CD14-positive monocyte (primary cell): ENCODE measurements at regions not wholly inside any gene's neighbourhood (a gene's known extent, or its start where the extent isn't known, plus 50 kb on each side); places are given as distances from the start of the nearest gene placed in this dataset.
A peak's percentile ranks its signal among the peaks of the same experiment; 100 is the strongest.

Source experiments
- DNase-seq, 3 donors: peaks; one replicate each; pipeline ENCODE4 v3.0.0-alpha.2; 2011 to 2022
- H2AFZ ChIP-seq: 2 replicates; pipeline ENCODE4 v1.6.0; 2012; ENCODE audit warnings: mild to moderate bottlenecking, low read depth, low read length, inconsistent platforms; ENCODE audit not compliant: insufficient read depth, poor library complexity, severe bottlenecking
- H3K27ac ChIP-seq, 2 donors: 1 replicate in 1 of 2; 2 replicates in 1 of 2; pipeline ENCODE4 v1.5.1; 2012 to 2013; ENCODE audit warnings: low read length in 2 of 2, control low read depth in 1 of 2, inconsistent platforms in 1 of 2, low read depth in 1 of 2, mild to moderate bottlenecking in 1 of 2
- H3K27me3 ChIP-seq, 2 donors: one replicate each; pipeline versions ENCODE4 v1.6.0 to v1.6.1; 2011 to 2013; ENCODE audit warnings: low read length in 2 of 2; ENCODE audit not compliant: control insufficient read depth in 2 of 2, insufficient read depth in 2 of 2
- H3K36me3 ChIP-seq, 2 donors: replicated peaks in 1 of 2; 1 replicate in 1 of 2; 2 replicates in 1 of 2; pipeline versions ENCODE4 v1.5.1 to v1.6.1; 2012 to 2013; ENCODE audit warnings: low read length in 2 of 2, control low read depth in 1 of 2, inconsistent platforms in 1 of 2, mild to moderate bottlenecking in 1 of 2; ENCODE audit not compliant: insufficient read depth in 2 of 2, control insufficient read depth in 1 of 2
- H3K4me1 ChIP-seq, 2 donors: 1 replicate in 1 of 2; 2 replicates in 1 of 2; pipeline versions ENCODE4 v1.5.1 to v1.6.1; 2012 to 2013; ENCODE audit warnings: low read length in 2 of 2, control low read depth in 1 of 2, inconsistent platforms in 1 of 2, mild to moderate bottlenecking in 1 of 2, moderate library complexity in 1 of 2; ENCODE audit not compliant: insufficient read depth in 2 of 2, control insufficient read depth in 1 of 2
- H3K4me2 ChIP-seq: replicated peaks from 2 replicates; pipeline ENCODE3; 2012; ENCODE audit warnings: low read length, moderate library complexity, mild to moderate bottlenecking; ENCODE audit not compliant: poor library complexity, severe bottlenecking; ENCODE audit errors: extremely low read depth
- H3K4me3 ChIP-seq, 3 experiments: fragments of 200-600 bp in 1 of 3; sonication (generic) in 1 of 3; replicated peaks in 1 of 3; 1 replicate in 2 of 3; 2 replicates in 1 of 3; pipeline ENCODE4 v1.5.1; 2011 to 2013; ENCODE audit warnings: low read length in 3 of 3, mild to moderate bottlenecking in 3 of 3, control low read depth in 2 of 3, low read depth in 2 of 3, inconsistent platforms in 1 of 3, moderate library complexity in 1 of 3
- H3K79me2 ChIP-seq: 2 replicates; pipeline ENCODE4 v1.6.0; 2012; ENCODE audit warnings: mild to moderate bottlenecking, control low read depth, inconsistent platforms, low read length, moderate library complexity; ENCODE audit not compliant: insufficient read depth
- H3K9ac ChIP-seq: 2 replicates; pipeline ENCODE4 v1.6.0; 2017; ENCODE audit warnings: low read length, mild to moderate bottlenecking; ENCODE audit not compliant: insufficient read depth, poor library complexity, severe bottlenecking
- H3K9me3 ChIP-seq, 2 donors: replicated peaks in 1 of 2; 1 replicate in 1 of 2; 2 replicates in 1 of 2; pipeline versions ENCODE4 v1.5.1 to v1.6.1; 2012 to 2013; ENCODE audit warnings: low read length in 2 of 2, control low read depth in 1 of 2; ENCODE audit not compliant: control insufficient read depth in 1 of 2, insufficient read depth in 1 of 2
- H4K20me1 ChIP-seq: 2 replicates; pipeline ENCODE4 v1.6.0; 2012; ENCODE audit warnings: mild to moderate bottlenecking, low read length, control low read depth, moderate library complexity; ENCODE audit not compliant: insufficient read depth
- H3K27ac Mint-ChIP-seq, 7 donors: one replicate each; pipeline ENCODE4 v1.8.0; 2020; ENCODE audit warnings: mild to moderate bottlenecking in 7 of 7, mixed read lengths in 7 of 7, moderate library complexity in 6 of 7, inconsistent platforms in 2 of 7
- H3K27me3 Mint-ChIP-seq, 3 donors: one replicate each; pipeline ENCODE4 v1.8.0; 2021 to 2022; ENCODE audit warnings: low read depth in 3 of 3, mild to moderate bottlenecking in 3 of 3, mixed read lengths in 3 of 3, moderate library complexity in 3 of 3, inconsistent platforms in 1 of 3
- H3K36me3 Mint-ChIP-seq, 2 donors: one replicate each; pipeline ENCODE4 v1.8.0; 2020; ENCODE audit warnings: mixed read lengths in 2 of 2, inconsistent platforms in 1 of 2, mild to moderate bottlenecking in 1 of 2
- H3K4me1 Mint-ChIP-seq: one replicate; pipeline ENCODE4 v1.8.0; 2020; ENCODE audit warnings: mild to moderate bottlenecking, mixed read lengths
- H3K4me3 Mint-ChIP-seq, 2 donors: one replicate each; pipeline ENCODE4 v1.8.0; 2020; ENCODE audit warnings: mild to moderate bottlenecking in 2 of 2, mixed read lengths in 2 of 2, moderate library complexity in 1 of 2
- H3K9me3 Mint-ChIP-seq, 7 donors: one replicate each; pipeline ENCODE4 v1.8.0; 2020 to 2022; ENCODE audit warnings: mixed read lengths in 7 of 7, mild to moderate bottlenecking in 6 of 7, moderate library complexity in 6 of 7, inconsistent platforms in 2 of 7
- CTCF ChIP-seq: fragments of 200-600 bp; IDR thresholded peaks from one replicate; pipeline ENCODE4 v1.8.0; 2022; ENCODE audit warnings: antibody characterized with exemption, mild to moderate bottlenecking
- WGBS: methylation state at CpG from one replicate; pipeline ENCODE4 v1.1.5; 2013; ENCODE audit warnings: missing lambda C conversion rate; ENCODE audit not compliant: insufficient coverage; 5-methylcytosine and 5-hydroxymethylcytosine counted together
- intact Hi-C, 2 donors: fragments of 100-400 bp; cut with micrococcal nuclease; formaldehyde crosslinking; loops; one replicate each; pipeline versions ENCODE4 v1.15.0 to v1.15.1; 2023

GRCh38 chr9:31183866-31184265, 1200.6 kb upstream of the ACO1 start:
- H3K27ac Mint-ChIP-seq = peak overlapping the region in 1 of 7 donors; percentile 7
- Histone ChIP-seq H4K20me1 (no peaks in the 10 kb centered on the region), H3K4me2 (no peak overlapping the region), H2AFZ (no peak overlapping the region), H3K4me3 (no peak overlapping the region), H3K79me2 (no peaks in the 10 kb centered on the region), H3K4me1 (no peaks in the 10 kb centered on the region), H3K9me3 (no peaks in the 10 kb centered on the region), H3K36me3 (no peaks in the 10 kb centered on the region), H3K9ac (no peak overlapping the region), H3K27me3 (no peaks in the 10 kb centered on the region), H3K27ac (no peak overlapping the region)
- intact Hi-C loops = no loop called here
- WGBS = 100% methylated on average over 2 of the region's 2 CpGs
- H3K9me3 Mint-ChIP-seq = peaks cover 0 to 3% (median 0%) of the 10 kb centered on the region in 7 donors
- no peaks in the 10 kb centered on the region for H3K4me1 Mint-ChIP-seq
- H3K4me3 Mint-ChIP-seq = no peak overlapping the region
- DNase-seq = no peak
- no peak for TF ChIP-seq CTCF
- no peaks in the 10 kb centered on the region for H3K27me3 Mint-ChIP-seq
- no peaks in the 10 kb centered on the region for H3K36me3 Mint-ChIP-seq

- no peak for DNase-seq
- no peak overlapping the region for H3K4me3 ChIP-seq
- intact Hi-C loops = no loop called here
- no peaks in the 10 kb centered on the region for H3K9me3 ChIP-seq
- no peak for TF ChIP-seq CTCF
- H3K36me3 Mint-ChIP-seq = no peaks in the 10 kb centered on the region
- H3K36me3 ChIP-seq = no peaks in the 10 kb centered on the region
- no peak overlapping the region for H3K27ac ChIP-seq
- H3K9me3 Mint-ChIP-seq = peaks cover 0 to 3% (median 0%) of the 10 kb centered on the region in 7 donors
- no peaks in the 10 kb centered on the region for H3K4me1 ChIP-seq
- H3K79me2 ChIP-seq = no peaks in the 10 kb centered on the region
- no peaks in the 10 kb centered on the region for H3K4me1 Mint-ChIP-seq
- no peaks in the 10 kb centered on the region for H3K27me3 ChIP-seq
- H3K27me3 Mint-ChIP-seq = no peaks in the 10 kb centered on the region
- no peak overlapping the region for H3K27ac Mint-ChIP-seq
- H3K4me2 ChIP-seq = no peak overlapping the region
- H2AFZ ChIP-seq = no peak overlapping the region
- no peak overlapping the region for H3K9ac ChIP-seq
- H4K20me1 ChIP-seq = no peaks in the 10 kb centered on the region
- H3K4me3 Mint-ChIP-seq = no peak overlapping the region
Measured at GRCh38 chr9:31185831-31186230, 1198.6 kb upstream of the ACO1 start.
